Stimulated activated CD4-positive, alpha-beta T cell treated with anti-CD3 and anti-CD28 coated beads, Interleukin-15, amount 100 ng/mL, for 1 hour (primary cell): ENCODE measurements at regions not wholly inside any gene's neighbourhood (a gene's known extent, or its start where the extent isn't known, plus 50 kb on each side); places are given as distances from the start of the nearest gene placed in this dataset.
"Not testable (repeated sequence)": the region's sequence is repeated elsewhere in the genome, so short reads cannot be mapped to it uniquely, and the experiment has no call there.

ENCODE experiments used
- DNase-seq, 2 donors: peaks; one replicate each; pipeline ENCODE4 v3.0.0-alpha.2; 2020; ENCODE audit warnings: low read depth in 1 of 2, low spot score in 1 of 2

DNA sequence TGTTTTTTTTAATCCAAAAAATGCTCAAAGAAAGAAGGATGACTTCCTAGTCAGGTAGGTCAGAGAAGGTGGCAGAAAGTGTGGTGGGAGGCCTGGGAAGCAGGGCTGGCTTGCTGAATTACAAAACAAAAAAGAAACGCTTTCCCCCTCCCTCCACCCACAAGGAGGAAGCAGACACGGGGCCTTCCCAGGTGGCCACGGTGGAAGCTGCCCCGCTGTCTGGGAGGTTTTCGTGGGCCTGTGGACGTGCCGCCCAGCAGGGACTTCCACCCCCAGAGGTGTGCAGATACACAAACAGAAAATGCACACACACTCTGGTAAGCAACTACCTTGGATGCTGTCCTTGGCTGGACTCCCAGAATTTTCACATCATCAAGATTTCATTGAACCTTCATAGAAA, 198.2 kb upstream of the CDH4 start:
- no peak for DNase-seq

DNA sequence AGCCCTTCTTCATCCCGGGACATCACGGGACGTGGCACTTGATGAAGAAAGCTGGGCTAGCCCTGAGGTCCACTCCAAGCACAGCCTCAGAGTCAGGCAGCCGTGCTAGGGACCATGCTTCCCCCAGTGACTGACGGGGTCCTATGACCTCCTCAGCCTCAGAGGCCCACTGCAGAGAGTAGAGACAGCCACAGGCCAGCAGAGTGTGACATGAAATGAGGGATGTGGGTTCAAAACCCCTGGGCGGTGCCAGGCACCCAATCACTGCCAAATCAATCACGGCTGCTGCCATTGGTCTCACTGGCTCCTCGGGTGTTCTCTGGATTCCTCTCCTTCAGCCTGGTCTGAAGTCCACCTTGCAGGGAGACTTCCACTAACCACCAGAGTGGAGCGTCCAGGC, 197.7 kb upstream of the CDH4 start:
- no peak for DNase-seq

DNA sequence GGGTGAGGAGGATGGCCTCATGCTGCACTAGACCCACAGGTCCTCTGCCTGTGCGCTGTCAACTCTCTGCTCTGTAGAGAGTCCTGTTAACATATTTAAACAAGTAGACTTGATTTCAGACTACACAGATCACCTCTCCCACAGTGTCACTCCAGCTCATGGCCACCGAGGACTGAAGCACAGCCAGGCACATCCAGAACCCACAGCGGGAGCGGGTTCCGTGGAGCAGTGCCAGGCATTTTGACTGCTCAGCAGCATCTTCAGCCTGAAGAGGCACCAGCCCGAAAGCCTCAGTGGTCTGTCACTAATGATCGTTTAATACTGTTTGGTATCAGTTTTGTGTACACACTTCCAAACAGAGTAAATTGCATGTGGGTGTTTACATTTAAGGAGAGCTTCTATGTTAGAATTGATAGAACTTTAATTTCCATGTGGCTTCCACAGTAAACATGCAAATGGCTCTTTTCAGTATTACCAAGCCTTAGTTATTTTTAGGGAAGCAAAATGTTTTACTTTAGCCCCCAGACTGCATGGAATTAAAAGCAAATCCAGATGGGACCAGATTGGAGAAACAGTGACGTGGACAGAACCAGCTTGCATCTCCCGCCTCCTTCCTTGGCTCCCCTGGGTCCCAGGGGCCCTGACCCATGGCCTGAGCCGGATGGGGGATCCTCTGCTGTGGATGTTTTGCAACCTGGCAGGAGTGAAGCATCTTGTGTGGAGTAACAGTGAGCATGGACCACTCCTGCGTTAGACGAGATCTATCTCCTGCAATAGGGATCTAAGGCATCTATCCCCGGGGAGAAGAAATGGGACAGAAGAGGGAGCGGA, 196.7 kb upstream of the CDH4 start:
- DNase-seq: no peak

DNA sequence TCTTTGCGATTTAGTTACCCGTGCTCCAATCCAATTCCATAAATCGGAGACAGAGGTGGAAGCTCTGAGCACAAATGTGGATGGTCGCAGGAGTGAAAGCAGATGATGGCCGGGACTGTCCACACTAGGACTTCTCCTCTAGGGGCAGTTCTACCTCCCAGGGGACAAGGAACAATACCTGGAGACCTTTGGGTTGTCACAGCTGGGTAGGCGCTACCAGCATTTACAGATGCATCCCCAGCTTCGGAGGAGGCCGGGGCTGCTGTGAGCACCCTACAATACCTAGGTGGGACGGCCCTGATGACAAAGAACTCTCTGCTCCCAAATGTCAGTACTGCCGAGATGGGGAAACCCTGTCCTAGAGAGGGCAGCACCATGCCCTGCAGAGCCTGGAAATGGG, 195.9 kb upstream of the CDH4 start:
- DNase-seq: no peak

DNA sequence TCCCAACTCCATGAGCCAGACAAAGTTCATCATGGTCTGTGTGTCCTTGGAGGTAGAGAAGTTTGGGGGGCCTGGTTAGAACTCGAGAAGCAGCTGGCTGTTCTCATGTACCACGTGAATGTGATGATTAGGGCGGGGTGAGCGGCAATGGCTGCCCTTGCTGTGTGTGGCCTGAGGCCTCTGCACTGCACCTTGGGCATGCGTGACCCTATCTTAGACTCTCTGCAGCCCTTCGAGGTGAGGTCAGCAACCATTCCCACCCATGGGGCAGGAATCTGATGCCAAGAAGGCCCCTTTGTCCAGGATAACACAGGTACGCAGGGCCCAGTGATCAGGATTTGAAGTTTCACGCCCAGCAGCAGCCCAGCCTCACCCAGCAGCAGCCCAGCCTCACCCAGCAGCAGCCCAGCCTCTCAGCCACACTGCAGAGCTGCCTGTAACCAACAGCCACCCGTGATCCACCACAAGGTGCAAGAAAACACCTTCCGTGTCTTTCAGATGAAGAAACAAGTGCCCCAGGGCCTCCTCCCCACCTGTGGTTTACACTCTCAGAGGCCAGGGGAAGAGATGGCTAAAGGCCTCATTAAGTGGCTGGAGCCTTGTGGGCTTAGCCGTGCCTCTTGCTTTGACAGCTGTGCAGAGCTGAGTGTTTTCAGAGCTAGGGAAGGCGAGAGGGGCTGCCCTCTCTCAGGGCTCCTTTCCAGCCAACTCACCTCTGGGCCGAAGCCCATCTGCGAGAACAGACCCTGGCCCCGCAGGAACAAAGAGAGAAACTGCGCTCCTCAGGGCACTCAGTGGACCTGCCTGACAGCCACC, 195.2 kb upstream of the CDH4 start:
- no peak for DNase-seq

DNA sequence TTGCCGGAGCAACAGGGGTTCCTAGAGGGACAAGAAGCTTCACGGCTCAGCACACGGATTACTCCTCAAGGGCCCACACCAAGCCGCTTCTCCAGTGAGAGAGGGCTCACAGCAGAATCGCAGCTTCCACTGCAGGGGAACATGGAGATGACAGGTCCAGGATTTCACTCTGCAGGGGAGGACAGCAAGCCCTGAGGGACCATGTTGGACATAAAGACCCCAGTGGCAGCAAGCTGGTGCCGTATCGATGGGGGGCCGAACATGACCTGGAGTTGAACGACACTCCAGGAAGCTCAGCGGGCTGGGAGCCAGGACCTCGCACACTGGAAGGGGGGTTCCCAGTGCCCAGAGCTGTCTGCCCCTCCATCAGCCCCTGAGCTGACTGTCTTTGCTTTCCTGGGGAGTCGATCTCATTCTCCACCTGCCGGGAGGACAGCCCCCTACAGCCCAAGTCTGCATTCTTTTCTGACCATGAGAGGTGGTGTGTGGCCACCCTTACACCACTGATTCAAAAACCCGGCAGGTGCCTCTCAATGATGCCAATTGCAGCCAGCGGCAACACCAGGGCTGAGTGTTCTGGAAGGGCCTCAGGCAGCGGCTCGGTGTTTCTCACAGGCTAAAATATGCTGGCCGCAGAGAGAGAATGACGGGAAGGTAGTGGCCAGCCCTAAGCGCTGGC, 194.5 kb upstream of the CDH4 start:
- DNase-seq: no peak

DNA sequence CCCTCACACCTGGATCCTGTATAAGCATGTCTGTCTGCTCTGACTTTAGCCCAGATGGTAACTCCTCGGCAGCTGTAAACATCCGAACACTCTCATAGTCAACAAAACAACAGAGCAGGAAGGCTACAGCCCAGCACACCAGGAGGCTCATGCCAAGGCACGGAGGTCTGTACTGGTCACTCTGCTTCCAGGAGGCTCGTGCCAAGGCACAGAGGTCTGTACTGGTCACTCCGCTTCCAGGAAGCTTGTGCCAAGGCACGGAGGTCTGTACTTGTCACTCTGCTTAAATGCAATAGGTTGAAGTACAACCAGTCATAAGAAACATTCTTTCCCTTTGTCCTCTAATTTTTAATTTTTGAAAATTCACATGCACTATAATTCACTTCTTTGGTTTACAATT, 190.1 kb upstream of the CDH4 start:
- DNase-seq: no peak

DNA sequence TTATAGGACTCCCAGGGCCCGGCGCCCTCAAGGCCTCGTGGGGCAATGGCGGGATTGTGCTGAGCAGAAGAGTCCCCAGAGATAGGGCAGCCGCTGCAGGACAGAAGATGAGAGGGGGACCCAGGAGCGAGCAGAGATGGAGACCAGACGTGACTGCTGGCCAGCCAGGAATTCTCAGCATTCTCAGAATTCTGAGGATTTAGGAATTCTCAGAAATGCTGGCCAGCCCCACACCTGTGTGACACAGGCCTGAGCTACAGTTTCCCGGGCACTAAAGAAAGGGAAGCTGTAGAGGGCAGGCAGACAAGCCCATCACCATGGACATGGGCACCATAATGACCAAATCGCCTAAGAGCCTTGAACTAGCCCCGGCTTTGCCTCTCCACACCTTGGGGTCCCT, 186.2 kb upstream of the CDH4 start:
- no peak for DNase-seq

DNA sequence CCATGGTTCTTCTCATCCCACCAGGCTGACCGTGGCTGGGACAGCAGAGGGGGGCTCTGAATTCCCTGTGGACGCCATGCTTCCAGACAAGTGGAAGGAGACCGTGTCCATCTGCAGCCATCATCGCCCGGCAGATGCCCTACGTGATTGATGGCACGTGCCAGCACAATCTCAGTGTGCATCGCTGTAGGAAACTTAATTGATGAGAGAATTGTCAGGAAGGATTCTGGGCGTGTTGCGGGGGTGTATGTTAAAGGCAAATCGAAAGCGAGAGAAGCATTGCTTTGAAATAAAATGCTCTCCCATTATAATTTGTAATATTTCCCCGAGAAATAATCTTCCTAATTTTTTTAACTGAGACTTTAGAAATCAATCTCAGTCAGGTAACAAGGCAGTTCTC, 185.5 kb upstream of the CDH4 start:
- DNase-seq: no peak

DNA sequence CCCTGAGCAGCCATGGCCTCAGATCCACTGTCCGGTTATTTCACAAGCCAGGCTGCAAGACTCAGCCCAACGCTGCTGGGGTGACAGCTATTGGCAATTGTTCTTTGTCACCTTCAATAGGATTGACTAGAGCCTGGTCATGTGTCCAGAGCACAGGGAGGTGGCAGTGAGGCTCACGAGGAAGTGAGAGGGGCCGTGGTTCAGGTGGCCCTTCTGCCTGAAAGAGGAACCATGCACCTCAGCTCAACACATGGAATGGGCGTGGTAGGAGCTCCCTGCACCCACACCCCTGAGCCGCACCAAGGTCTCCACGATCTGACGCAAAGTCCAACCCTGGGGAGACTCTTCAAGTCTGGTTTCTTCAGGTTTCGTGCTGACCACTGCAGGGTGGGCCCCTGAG, 184.8 kb upstream of the CDH4 start:
- no peak for DNase-seq

DNA sequence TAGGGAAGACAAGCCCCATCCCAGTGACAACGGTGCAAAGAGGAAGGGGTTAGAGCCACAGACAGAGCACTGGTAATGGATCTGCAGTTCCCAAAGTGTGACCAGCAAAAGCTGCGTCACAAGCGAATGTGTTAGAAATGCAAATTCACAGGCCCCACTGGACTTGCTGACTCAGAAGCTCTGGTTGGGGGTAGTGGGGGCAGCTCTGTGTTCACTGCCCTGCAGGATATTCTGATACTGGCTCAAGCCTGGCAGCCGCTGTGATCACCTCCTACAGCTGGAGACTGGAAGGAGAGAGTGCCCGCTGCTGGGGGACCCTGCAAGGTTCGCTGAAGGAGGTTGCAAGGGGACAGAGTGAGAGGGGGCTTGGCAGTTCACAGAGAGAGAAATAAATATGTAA, 179.7 kb upstream of the CDH4 start:
- no peak for DNase-seq

DNA sequence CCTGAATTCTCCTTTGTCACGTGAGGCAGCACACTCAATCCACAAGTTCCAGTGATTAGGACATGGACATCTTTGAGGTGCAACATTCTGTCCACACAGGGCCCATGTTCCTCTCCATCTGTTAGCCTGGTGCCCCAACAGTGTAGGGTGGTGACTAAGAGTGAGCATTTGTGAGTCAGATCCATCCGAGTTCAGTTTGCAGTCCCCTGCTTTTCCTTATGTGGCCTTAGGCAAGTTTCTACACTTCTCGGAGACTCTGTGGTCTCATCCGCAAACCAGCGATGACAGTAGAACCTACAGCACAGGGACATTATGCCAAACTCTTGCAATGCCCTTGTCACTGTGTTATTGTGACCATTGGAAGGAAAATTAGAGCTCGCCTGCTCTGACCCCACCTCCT, 178.7 kb upstream of the CDH4 start:
- DNase-seq: no peak

DNA sequence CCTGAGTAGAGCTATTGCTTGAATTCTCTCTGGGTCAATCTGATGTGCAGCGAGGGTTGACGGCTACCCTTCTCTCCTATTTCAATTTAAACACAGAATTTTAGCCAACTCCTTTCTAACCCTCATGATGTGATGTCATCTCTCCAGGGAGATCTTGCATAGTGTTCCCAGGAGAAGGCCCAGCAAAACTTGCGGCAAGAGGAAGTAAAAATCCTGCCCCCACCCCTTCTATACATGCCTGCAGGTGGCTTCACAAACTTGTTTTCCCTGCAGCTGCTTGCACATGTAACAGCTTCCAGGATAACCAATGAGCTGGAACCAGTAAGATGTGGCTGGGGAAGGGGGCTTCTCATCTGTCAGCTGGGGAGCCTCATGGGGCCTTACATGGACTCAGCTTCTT, 169.3 kb upstream of the CDH4 start:
- DNase-seq: no peak

DNA sequence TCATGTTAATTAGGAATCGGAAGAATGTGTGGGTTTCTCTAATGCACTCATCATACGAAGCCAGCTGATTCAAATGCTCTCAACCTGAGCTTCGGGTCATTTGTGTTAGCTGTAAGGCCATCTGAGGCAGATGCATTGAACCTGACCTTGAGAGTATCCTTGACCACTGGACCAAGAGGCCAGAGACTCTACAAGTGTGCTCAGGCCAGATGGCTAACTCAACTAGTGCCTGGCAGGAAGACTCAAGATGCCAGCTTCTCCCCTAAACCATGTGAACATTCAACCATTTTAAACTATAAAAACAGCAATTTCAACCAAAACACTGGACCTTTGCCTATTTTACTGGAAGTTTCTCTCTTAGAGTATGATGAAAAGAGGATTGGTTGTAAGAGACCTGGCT, 168.6 kb upstream of the CDH4 start:
- DNase-seq: no peak

DNA sequence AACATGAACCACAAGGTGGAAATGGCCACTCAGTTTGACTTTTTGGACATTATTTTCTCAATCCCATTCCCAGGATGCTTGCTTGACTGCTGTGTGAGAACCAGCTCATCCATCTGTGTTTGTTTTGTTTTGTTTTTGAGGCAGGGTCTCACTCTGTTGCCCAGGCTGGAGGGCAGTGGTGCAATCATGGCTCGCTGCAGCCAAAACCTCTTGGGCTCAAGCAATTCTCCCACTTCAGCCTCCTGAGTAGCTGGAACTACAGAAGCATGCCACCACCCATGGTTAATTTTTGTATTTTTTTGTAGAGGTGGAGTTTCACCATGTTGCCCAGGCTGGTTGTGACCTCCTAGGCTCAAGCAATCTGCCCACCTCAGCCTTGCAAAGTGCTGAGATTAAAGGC, 166.0 kb upstream of the CDH4 start:
- DNase-seq: no peak

DNA sequence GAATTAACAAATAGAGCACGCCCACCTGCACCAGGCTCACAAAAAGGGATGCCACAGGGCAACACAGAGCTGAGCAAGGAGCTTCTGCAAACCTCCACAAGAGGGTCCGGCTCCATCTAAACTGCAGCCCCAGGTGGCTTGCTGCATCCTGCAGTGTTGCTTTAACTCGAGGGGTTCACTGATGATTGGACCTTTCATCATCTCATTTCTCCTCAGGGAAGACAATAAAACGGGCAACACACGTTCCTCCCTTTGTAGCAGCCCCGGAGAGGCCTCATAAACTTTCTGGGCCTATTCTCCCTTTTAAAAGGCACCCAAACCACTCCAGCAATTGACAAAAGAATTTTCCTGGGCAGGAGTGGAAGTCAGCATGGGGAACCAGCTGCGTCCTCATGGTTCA, 161.5 kb upstream of the CDH4 start:
- DNase-seq: no peak

DNA sequence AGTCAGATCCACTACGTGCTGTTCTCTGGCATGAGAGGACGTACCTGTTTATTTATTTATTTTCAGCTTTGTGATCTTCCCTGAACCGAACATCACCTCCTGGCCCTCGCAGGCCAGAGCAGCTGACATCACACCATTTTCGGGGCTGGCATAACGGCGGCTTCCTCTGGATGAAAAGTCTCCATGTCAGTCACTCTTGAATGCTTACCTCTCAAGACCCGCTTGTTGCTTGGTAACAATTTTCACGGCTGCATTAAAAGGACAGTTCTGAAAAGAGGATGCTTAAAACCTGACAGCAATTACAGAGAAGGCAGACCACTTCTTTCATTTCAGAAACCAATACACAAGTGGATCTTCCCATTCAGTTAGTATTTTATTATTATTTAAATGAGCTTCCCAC, 159.8 kb upstream of the CDH4 start:
- DNase-seq: no peak

DNA sequence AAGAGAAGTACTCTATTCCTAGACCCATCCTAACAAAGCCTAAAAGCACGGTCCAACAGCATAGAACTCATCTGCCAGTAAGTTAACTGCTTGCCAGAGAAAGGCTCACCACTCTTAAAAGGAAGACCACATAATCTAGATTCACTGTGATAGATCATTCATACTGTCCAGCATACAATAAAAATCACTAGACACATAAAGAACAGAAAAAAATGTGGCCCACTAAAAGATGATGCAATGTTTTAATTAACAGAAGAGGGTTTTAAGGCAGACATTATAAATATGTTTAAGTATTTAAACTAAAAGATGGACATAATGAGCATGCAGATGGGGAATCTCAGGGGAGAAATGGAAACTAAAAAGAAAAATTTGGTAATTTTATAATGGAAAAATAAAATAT, 157.5 kb upstream of the CDH4 start:
- no peak for DNase-seq

DNA sequence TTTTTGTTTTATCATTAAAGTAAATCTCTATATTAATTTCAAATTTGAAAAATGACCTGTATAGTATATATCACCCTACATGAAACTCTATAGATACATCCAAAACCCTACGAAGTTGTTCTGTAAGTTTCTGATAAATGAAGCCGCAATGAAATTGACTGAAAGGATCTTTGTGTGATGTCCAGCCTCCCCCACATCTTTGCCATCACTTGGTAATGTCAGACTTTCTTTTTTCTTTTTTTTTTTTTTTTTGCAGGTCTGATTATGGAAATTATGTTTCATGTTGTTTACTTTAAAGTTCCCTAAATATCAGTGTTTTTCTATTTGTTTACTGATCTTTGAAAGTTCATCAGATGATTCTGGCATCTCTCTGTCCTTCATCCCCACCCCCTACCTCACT, 155.6 kb upstream of the CDH4 start:
- no peak for DNase-seq

DNA sequence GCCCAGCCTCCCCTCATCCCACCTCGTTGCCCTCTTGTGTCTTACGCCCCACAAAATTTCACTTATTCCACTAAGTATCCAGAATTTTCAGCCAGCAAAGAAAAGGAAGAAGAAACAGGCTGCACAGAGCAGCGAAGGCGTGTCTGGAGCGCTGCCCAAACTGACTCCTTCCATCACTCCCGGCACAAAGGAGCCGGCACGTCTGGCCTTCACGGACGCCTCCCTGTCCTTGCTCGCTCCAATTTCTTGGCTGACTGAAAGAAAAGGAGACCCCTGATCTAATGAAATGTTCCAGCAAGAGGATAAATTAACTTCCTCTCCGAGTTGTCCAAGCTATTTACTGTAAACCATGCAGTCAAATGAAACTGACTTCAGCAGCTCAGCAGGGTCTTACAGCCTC, 152.3 kb upstream of the CDH4 start:
- no peak for DNase-seq

DNA sequence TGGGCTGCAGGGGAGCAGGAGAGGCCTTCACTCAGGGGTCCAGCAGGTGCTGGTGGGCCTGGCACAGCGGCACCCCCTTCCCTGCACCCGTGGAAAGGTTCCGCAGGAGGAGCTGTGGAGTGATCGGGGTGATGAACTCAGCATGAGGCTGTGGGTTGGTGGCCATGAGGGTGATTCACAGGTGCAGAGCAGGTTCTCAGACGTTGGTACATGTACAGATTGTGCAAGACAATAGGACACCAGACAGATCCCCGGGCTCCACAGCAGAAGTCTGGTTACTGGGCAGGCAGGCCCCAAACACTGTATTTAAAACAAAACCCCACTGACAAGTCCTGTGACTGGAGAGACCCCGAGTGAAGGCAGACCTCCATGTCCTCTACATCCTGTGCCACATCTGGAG, 151.6 kb upstream of the CDH4 start:
- DNase-seq: no peak

DNA sequence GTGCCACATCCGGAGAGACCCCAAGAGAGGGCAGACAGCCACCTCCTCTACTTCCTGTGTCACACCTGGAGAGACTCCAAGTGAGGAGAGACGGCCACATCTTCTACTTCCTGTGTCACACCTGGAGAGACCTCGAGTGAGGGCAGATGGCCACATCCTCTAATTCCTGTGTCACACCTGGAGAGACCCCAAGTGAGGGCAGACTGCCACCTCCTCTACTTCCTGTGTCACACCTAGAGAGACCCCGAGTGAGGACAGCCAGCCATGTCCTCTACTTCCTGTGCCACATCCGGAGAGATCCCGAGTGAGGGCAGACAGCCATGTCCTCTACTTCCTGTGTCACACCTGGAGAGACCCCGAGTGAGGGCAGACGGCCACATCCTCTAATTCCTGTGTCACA, 150.7 kb upstream of the CDH4 start:
- DNase-seq: not testable (repeated sequence)
